Bronchial epithelial cell (primary cell): ENCODE measurements at regions not wholly inside any gene's neighbourhood (a gene's known extent, or its start where the extent isn't known, plus 50 kb on each side); places are given as distances from the start of the nearest gene placed in this dataset.

Experiments
- DNase-seq: peaks from one replicate; pipeline ENCODE4 v3.0.0-alpha.2; 2010; ENCODE audit warnings: low read depth
- FAIRE-seq: peaks from 2 replicates; lab custom pipeline; 2011; peaks lifted over from hg19 to GRCh38; lab: Jason Lieb, UNC
- H3K27me3 ChIP-seq: 2 replicates; pipeline ENCODE4 v1.5.1; 2011; ENCODE audit warnings: low read length; ENCODE audit not compliant: control insufficient read depth, insufficient read depth
- H3K36me3 ChIP-seq: 2 replicates; pipeline ENCODE4 v1.5.1; 2011; ENCODE audit warnings: low read length; ENCODE audit not compliant: control insufficient read depth, insufficient read depth
- H3K4me3 ChIP-seq: 2 replicates; pipeline ENCODE4 v1.5.1; 2011; ENCODE audit warnings: mild to moderate bottlenecking, low read depth, low read length, control low read depth
- TF ChIP-seq, protein P1 (sequence below): IDR thresholded peaks from 2 replicates; pipeline ENCODE4 v1.5.1; 2011; ENCODE audit warnings: mild to moderate bottlenecking, moderate library complexity, low read length, control low read depth, inconsistent platforms; ENCODE audit not compliant: insufficient read depth, severe bottlenecking

DNA sequence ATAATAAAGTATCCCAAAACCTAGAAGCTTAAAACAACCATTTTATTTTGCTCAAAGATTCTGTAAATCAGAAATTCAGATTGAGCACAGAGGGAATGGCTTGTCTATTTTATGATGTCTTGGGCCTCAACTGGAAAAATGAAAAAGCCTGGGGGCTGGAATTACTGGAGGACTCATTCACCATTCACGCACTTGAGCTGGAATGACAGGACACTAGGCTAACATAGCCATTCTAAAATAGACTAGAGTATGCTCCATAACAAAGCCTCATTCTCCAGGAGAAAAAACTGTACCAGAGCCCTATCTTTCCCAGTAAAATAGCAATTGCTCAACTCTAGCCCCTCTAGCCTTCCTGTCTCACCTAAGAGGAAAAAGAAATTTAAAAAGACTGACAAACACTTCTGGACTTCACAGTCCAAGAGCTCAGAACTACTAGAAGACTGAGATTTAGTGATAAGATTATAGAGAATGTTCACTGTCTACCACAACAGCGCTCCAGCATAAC lies 145.4 kb upstream of the BTBD3 start:
- TF ChIP-seq, protein P1, sequence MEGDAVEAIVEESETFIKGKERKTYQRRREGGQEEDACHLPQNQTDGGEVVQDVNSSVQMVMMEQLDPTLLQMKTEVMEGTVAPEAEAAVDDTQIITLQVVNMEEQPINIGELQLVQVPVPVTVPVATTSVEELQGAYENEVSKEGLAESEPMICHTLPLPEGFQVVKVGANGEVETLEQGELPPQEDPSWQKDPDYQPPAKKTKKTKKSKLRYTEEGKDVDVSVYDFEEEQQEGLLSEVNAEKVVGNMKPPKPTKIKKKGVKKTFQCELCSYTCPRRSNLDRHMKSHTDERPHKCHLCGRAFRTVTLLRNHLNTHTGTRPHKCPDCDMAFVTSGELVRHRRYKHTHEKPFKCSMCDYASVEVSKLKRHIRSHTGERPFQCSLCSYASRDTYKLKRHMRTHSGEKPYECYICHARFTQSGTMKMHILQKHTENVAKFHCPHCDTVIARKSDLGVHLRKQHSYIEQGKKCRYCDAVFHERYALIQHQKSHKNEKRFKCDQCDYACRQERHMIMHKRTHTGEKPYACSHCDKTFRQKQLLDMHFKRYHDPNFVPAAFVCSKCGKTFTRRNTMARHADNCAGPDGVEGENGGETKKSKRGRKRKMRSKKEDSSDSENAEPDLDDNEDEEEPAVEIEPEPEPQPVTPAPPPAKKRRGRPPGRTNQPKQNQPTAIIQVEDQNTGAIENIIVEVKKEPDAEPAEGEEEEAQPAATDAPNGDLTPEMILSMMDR = no peak
- no peaks in the 10 kb centered on the region for H3K36me3 ChIP-seq
- no peaks in the 10 kb centered on the region for H3K27me3 ChIP-seq
- DNase-seq (no peak), FAIRE-seq (no peak)
- H3K4me3 ChIP-seq = no peak overlapping the region

DNA sequence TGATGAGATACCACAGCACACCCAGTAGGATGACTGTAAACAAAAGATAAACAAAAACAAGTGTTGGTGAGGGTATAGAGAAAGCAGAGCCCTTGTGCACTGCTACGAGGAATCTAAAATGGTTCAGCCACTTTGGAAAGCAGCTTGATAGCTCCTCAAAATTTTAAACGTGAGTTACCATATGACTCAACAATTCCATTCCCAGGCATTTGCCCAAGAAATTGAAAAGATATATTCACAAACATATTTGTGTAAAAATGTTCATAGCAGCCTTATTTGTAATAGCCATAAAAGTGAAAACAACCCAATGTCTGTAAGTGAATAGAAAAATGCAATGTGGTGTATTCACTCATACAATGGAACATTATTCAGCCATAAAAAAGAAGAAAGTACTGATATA lies 141.0 kb upstream of the BTBD3 start:
- no peak for FAIRE-seq
- no peak overlapping the region for H3K4me3 ChIP-seq
- DNase-seq = no peak
- no peaks in the 10 kb centered on the region for H3K27me3 ChIP-seq
- TF ChIP-seq, protein P1 = no peak
- H3K36me3 ChIP-seq = no peaks in the 10 kb centered on the region

DNA sequence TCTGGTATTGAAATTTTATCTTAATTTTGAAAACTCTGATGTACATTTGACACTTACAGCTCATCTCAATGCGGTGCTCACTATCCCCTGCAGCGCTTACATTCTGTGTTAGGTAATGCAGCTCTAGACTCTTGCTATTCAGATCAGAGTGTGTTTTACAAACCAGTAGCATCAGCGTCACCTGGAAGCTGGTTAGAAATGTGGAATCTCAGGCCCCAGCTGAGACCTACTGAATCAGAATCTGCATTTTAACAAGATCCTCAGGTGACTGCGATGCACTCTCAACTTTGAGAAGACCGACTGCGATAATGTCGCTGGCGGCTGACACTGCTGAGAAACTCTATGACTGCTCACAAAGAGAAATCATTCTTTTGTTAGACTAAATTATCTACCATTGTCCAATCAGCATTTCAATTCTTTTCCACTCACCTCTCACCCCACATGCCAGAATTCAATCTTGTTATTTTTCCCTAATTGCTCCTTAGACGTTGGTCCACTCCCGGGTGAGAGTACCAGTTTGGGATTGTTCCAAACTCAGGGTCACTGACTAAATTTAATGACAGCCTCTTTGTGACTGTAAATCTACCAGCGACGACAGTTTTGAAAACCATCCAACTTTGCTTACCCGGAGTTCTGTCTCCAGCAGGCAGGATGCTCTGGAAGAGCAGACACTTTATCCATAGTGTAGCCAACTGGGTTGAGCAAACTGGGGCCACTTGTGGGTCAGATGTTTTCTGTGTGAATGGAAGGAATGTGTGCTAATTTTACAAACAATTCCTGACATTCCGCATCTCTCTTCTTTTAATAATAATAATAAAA lies 140.1 kb upstream of the BTBD3 start:
- TF ChIP-seq, protein P1 = no peak
- no peak for DNase-seq

DNA sequence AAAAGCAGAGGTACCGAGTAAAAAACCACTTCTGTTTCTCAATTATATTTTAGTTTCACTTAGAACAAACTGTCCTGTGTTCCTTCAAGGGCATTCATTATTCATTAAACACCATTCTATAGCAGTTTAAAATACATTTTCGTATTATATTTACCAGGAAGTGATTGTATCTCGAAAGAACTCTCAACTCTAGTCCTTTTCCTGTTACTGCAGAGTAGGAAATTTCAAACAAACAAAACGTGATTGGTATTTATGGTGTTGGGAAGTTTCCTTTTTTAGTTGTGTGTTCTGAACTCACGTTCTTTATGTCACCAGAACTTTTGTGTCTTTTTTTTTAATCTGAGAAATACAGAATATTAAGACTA lies 139.5 kb upstream of the BTBD3 start:
- H3K4me3 ChIP-seq = no peak overlapping the region
- FAIRE-seq (no peak), DNase-seq (no peak)
- no peaks in the 10 kb centered on the region for H3K27me3 ChIP-seq
- no peaks in the 10 kb centered on the region for H3K36me3 ChIP-seq
- TF ChIP-seq, protein P1 = no peak

More for the DNA sequence above, 140.1 kb upstream of the BTBD3 start:
- no peaks in the 10 kb centered on the region for H3K36me3 ChIP-seq
- no peak overlapping the region for H3K4me3 ChIP-seq
- H3K27me3 ChIP-seq = no peaks in the 10 kb centered on the region
- no peak for FAIRE-seq

DNA sequence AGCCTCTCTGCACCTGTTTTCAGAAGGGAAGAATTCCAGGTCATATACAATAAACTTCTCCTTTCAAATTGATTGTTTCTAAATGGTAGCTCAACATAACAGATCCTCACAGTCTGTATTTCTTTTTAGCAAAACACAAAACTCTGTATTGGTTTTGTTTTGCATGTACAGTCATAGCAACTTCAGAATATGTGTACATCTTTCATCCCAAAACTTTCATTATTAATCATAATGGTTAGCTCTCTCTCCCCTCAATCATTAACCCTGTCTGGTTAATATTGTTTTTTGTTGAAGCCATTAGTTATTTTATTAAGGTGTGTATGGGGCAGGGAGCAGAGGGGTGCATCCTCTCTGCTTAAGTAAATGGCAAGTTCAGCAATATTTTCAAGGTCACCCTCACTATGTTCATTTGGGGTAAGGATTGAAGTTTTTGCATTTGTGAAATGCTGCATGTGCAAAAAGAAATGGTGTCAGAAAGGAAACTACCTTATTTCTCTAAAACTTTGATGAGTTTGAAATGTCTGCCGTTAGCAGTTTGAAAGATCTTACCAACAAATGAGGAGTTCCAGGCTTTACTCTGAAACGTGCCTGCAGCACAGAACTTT lies 136.8 kb upstream of the BTBD3 start:
- FAIRE-seq (no peak), DNase-seq (no peak)
- H3K27me3 ChIP-seq = peaks cover 1% of the 10 kb centered on the region
- no peak overlapping the region for H3K4me3 ChIP-seq
- TF ChIP-seq, protein P1 = no peak
- H3K36me3 ChIP-seq = no peaks in the 10 kb centered on the region
